Loucy (cell line): ENCODE measurements at regions not wholly inside any gene's neighbourhood (a gene's known extent, or its start where the extent isn't known, plus 50 kb on each side); places are given as distances from the start of the nearest gene placed in this dataset.

Experiments used
- H2AFZ ChIP-seq: fragments of 200-600 bp; sonication (generic); 2 replicates; pipeline ENCODE4 v1.6.0; 2016; ENCODE audit warnings: antibody characterized with exemption, mild to moderate bottlenecking, low read length, moderate library complexity
- H3F3A ChIP-seq: fragments of 200-600 bp; 2 replicates; pipeline ENCODE4 v1.6.0; 2016; ENCODE audit warnings: antibody characterized with exemption, low read depth, mild to moderate bottlenecking
- H3K27me3 ChIP-seq: fragments of 200-600 bp; sonication (generic); 2 replicates; pipeline ENCODE4 v1.6.1; 2014; ENCODE audit warnings: low read length, mild to moderate bottlenecking; ENCODE audit not compliant: insufficient read depth, poor library complexity, severe bottlenecking
- H3K36me3 ChIP-seq: fragments of 200-600 bp; sonication (generic); 2 replicates; pipeline ENCODE4 v1.6.1; 2016; ENCODE audit warnings: low read length; ENCODE audit not compliant: insufficient read depth
- H3K4me1 ChIP-seq: fragments of 200-600 bp; sonication (generic); 2 replicates; pipeline ENCODE4 v1.5.1; 2014; ENCODE audit warnings: low read length, mild to moderate bottlenecking; ENCODE audit not compliant: insufficient read depth, poor library complexity, severe bottlenecking
- H3K4me2 ChIP-seq: fragments of 200-600 bp; sonication (generic); 2 replicates; pipeline ENCODE4 v1.6.0; 2014; ENCODE audit warnings: antibody characterized with exemption, low read length, low read depth, mild to moderate bottlenecking; ENCODE audit not compliant: poor library complexity, severe bottlenecking
- H3K4me3 ChIP-seq: fragments of 200-600 bp; sonication (generic); 2 replicates; pipeline ENCODE4 v1.5.1; 2014; ENCODE audit warnings: low read length, mild to moderate bottlenecking, mixed read lengths; ENCODE audit not compliant: poor library complexity, severe bottlenecking
- H3K79me2 ChIP-seq: fragments of 200-600 bp; sonication (generic); 2 replicates; pipeline ENCODE4 v1.6.1; 2014; ENCODE audit warnings: low read length; ENCODE audit not compliant: insufficient read depth
- H3K9ac ChIP-seq: fragments of 200-600 bp; sonication (generic); 2 replicates; pipeline ENCODE4 v1.6.0; 2014; ENCODE audit warnings: mild to moderate bottlenecking, low read depth, low read length, moderate library complexity; ENCODE audit not compliant: poor library complexity, severe bottlenecking
- H3K9me2 ChIP-seq: fragments of 200-600 bp; sonication (generic); replicated peaks from 2 replicates; pipeline ENCODE4 v1.6.1; 2016; ENCODE audit warnings: low read depth, low read length, mixed read lengths
- H3K9me3 ChIP-seq: fragments of 200-600 bp; sonication (generic); 2 replicates; pipeline ENCODE4 v1.6.1; 2014; ENCODE audit warnings: mild to moderate bottlenecking, antibody characterized with exemption, low read length, low read depth; ENCODE audit not compliant: insufficient read depth
- H4K20me1 ChIP-seq: fragments of 200-600 bp; sonication (generic); 2 replicates; pipeline ENCODE4 v1.6.0; 2014; ENCODE audit warnings: antibody characterized with exemption, low read length, mild to moderate bottlenecking; ENCODE audit not compliant: insufficient read depth, poor library complexity, severe bottlenecking
- EZH2phosphoT487 ChIP-seq: fragments of 200-600 bp; IDR thresholded peaks from 2 replicates; pipeline ENCODE4 v1.6.1; 2018; ENCODE audit warnings: antibody characterized with exemption, mild to moderate bottlenecking, moderate library complexity, borderline replicate concordance
- TF ChIP-seq, protein P1 (sequence below): fragments of 200-600 bp; sonication (generic); conservative IDR thresholded peaks from 2 replicates; pipeline ENCODE4 v1.5.1; 2014; ENCODE audit warnings: mild to moderate bottlenecking, antibody characterized with exemption, low read length

GRCh38 chr10:88211230-88211629, 347.8 kb downstream of the PTEN start:
- Histone ChIP-seq H3K9ac (no peak overlapping the region), H3K4me1 (no peaks in the 10 kb centered on the region), H4K20me1 (peaks cover 12% of the 10 kb centered on the region), H3K4me3 (no peak overlapping the region), H3K36me3 (peaks cover 37% of the 10 kb centered on the region; the same call in 1 of the 2 replicates), H3K9me2 (no peaks in the 10 kb centered on the region), H3K79me2 (peaks cover 90% of the 10 kb centered on the region; the same call in 1 of the 2 replicates), H3K4me2 (no peak overlapping the region), H3K9me3 (no peaks in the 10 kb centered on the region), H2AFZ (no peak overlapping the region), H3K27me3 (no peaks in the 10 kb centered on the region), H3F3A (no peaks in the 10 kb centered on the region)
- TF ChIP-seq EZH2phosphoT487 = no peak
- TF ChIP-seq, protein P1, sequence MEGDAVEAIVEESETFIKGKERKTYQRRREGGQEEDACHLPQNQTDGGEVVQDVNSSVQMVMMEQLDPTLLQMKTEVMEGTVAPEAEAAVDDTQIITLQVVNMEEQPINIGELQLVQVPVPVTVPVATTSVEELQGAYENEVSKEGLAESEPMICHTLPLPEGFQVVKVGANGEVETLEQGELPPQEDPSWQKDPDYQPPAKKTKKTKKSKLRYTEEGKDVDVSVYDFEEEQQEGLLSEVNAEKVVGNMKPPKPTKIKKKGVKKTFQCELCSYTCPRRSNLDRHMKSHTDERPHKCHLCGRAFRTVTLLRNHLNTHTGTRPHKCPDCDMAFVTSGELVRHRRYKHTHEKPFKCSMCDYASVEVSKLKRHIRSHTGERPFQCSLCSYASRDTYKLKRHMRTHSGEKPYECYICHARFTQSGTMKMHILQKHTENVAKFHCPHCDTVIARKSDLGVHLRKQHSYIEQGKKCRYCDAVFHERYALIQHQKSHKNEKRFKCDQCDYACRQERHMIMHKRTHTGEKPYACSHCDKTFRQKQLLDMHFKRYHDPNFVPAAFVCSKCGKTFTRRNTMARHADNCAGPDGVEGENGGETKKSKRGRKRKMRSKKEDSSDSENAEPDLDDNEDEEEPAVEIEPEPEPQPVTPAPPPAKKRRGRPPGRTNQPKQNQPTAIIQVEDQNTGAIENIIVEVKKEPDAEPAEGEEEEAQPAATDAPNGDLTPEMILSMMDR = no peak

GRCh38 chr10:88212069-88212468, 348.6 kb downstream of the PTEN start:
- Histone ChIP-seq H3K4me2 (no peak overlapping the region), H3K79me2 (peaks cover 93% of the 10 kb centered on the region; the same call in 1 of the 2 replicates), H3K9ac (no peak overlapping the region), H3K4me1 (peaks cover 5% of the 10 kb centered on the region), H3K27me3 (no peaks in the 10 kb centered on the region), H4K20me1 (peaks cover 21% of the 10 kb centered on the region), H3K9me3 (no peaks in the 10 kb centered on the region), H3K9me2 (no peaks in the 10 kb centered on the region), H3K4me3 (no peak overlapping the region), H3F3A (no peaks in the 10 kb centered on the region), H2AFZ (no peak overlapping the region), H3K36me3 (peaks cover 37% of the 10 kb centered on the region; the same call in 1 of the 2 replicates)
- TF ChIP-seq EZH2phosphoT487 = no peak
- TF ChIP-seq, protein P1 = no peak

GRCh38 chr10:88213065-88213605, 349.7 kb downstream of the PTEN start:
- Histone ChIP-seq H3F3A (no peaks in the 10 kb centered on the region), H3K4me2 (no peak overlapping the region), H3K9me3 (no peaks in the 10 kb centered on the region), H3K9me2 (no peaks in the 10 kb centered on the region), H3K79me2 (peaks cover 89% of the 10 kb centered on the region; the same call in 1 of the 2 replicates), H3K4me1 (peaks cover 5% of the 10 kb centered on the region), H3K4me3 (no peak overlapping the region), H3K9ac (no peak overlapping the region), H4K20me1 (peaks cover 22% of the 10 kb centered on the region), H2AFZ (no peak overlapping the region), H3K36me3 (peaks cover 37% of the 10 kb centered on the region; the same call in 1 of the 2 replicates), H3K27me3 (no peaks in the 10 kb centered on the region)
- no peak for TF ChIP-seq EZH2phosphoT487
- TF ChIP-seq, protein P1 = no peak
